ENCODE measurements at regions not wholly inside any gene's neighbourhood (a gene's known extent, or its start where the extent isn't known, plus 50 kb on each side); places are given as distances from the start of the nearest gene placed in this dataset.
"Not testable (repeated sequence)": the region's sequence is repeated elsewhere in the genome, so short reads cannot be mapped to it uniquely, and the experiment has no call there.

- no peak for DNase-seq
These were observed 1154.5 kb downstream of the AACS start for GRCh38 chr12:126219654-126220279.

- DNase-seq: no peak
These were observed 1158.8 kb downstream of the AACS start for GRCh38 chr12:126224032-126224431.

GRCh38 chr12:126228936-126229335 lies 1163.7 kb downstream of the AACS start:
- no peak for DNase-seq

DNA sequence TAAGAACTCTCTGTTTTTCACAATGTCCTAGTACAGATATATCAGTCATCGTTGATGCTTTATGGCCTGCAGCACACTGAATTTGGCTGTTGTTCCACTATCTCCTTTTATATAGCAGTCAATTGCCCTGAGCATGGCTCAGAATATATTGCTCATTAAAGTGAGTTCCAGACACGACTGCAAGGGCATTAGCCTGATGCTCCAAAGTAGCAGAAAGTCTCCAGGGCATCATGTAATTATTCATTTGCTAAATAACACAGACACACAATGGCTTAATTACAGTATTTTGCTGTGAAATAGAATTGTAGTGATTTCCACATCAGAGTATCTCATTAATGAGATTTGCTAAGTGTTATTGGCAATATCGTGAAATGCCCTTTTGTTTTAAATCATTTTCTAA lies 1167.5 kb downstream of the AACS start:
- DNase-seq: no peak

DNA sequence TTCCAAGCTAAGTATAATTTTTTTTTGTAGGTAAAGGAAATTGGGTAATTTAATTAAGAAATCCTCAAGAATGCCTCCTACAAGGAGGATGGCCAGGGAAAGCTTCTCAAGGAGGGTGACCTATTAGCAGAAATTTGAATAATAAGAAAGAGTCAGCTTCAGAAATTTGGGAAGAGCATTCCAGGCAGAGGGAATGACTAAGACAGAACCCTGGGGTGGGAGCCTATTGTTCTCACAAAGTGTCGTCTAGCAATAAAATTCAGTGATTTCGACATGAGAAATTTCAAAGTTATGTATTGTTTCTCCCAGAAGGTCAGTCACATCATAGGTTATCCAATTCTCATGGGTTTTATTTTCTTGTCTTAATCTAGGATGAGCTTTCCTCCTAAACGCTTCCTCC lies 1168.4 kb downstream of the AACS start:
- no peak for DNase-seq

DNA sequence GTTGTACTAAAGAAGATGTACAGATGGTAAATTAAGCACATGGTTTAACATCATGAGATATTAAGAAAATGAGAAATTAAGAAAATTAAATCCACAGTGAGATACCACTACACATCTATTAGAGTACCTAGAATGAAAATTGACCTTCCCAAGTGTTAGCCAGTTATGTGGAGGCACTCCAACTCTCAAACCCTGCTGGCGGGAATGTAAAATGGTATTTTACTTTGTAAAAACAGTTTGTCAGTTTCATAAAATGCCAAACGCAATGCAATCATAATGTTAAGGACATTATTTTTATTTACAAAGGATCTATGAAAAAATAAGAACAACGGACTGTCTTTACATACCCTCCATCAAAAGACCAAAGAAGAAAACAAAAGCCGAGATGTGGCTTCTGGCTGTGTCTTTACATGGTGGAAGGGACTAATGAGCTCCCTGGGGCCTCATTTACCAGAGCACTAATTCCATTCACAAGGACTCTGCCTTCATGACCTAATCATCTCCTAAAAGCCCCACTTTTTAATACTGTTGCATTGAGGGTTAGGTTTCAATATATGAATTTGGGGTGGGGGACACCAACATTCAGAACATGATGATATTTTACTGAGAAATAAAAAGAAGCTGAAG lies 1178.7 kb downstream of the AACS start:
- no peak for DNase-seq

DNA sequence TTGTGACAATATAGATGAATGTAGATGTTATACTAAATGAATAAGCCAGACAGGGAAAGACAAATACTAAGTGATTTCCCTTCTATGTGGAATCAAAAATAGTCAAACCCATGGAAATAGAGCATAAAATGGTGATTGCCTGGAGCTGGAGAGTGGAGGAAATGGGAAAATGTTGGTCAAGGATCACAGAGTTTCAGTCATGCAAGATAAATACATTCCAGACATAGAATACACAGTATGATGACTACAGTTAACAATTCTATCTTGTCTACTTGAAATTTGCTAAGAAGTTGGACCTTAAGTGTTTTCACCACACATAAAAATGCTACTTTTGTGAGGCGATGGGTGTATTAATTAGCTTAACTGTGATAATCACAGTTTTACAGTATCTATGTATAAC lies 1182.7 kb downstream of the AACS start:
- no peak for DNase-seq

GRCh38 chr12:126248871-126249403 lies 1183.7 kb downstream of the AACS start:
- DNase-seq: no peak

DNA sequence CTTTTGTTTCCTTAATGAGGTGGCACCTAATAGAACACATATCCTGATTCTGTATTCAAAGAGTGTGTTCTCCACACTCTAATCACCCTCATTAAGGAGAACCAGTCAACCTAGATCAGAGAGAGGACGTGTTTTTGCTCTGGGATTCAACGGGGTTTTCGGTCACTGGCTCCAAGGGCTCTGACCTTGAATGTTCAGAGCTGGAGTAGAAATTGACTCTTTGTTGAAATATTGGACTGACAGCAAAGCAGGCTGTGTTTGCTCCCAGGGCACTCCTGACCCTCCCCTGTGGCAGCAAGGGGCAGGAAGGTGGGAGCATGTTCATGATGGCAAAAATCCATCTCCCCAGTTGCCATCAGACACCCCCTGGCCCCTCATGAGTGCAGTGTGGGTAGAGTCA lies 1193.0 kb downstream of the AACS start:
- no peak for DNase-seq

- no peak for DNase-seq
These were observed 1197.6 kb downstream of the AACS start for GRCh38 chr12:126262829-126263228.

DNA sequence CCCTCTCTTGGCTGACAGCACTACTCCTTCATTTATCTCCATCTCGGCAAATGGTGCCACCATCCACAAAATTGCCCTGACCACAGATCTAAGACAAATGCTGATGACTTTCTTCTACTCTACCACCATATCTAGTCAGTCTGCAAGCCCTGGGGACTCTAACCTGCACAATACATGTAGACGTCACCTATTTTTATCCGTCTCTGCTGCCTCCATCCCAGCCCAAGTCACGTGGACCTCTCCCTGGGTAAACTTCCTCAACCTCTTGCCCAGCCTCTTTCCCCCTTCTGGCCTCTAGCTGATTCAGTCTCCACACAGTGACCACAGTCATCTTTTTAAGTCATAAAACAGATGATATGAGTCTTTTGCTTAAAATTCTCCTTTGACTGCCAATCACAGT lies 1203.0 kb downstream of the AACS start:
- DNase-seq: no peak

- DNase-seq: no peak
These were observed 1205.9 kb downstream of the AACS start for GRCh38 chr12:126271159-126271558.

GRCh38 chr12:126282691-126283090 lies 1217.5 kb downstream of the AACS start:
- DNase-seq: no peak

- DNase-seq: no peak
These were observed 1221.0 kb downstream of the AACS start for GRCh38 chr12:126286203-126286602.

GRCh38 chr12:126290456-126290855 lies 1225.2 kb downstream of the AACS start:
- no peak for DNase-seq

DNA sequence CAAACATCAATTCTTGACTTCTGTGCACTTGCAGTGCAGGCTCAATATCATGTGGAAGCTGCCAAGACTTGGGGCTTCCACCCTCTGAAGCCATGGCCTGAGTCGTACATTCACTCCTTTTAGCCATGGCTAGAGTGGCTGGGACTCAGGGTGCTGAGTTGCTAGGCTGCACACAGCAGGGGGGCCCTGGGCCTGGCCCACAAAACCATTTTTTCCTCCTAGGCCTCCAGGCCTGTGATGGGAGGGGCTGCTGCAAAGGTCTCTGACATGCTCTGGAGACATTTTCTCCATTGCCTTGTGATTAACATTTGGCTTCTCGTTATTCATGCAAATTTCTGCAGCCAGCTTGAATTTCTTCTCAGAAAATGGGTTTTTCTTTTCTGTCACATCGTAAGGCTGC lies 1226.8 kb downstream of the AACS start:
- not testable (repeated sequence) for DNase-seq

DNA sequence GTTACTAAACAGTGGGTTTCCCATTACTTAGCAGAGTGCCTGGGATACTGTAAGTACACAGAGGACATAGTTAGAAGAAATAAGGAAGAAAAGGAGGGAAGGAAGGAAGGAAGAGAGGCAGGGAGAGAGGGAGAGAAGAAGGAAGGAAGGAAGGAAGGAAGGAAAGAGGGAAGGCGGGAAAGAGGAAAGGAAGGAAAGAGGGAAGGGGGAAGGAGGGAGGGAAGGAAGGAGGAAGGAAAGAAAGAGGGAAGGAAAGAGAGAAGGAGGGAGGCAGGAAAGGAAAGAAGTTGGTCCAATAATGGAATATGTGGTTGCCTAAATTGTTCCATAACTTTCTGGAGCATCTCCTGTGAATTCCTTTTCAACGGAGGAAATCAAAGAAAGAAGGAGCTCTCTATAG lies 1230.4 kb downstream of the AACS start:
- DNase-seq: no peak

- DNase-seq: no peak
These were observed 1244.0 kb downstream of the AACS start for GRCh38 chr12:126309278-126309677.

DNA sequence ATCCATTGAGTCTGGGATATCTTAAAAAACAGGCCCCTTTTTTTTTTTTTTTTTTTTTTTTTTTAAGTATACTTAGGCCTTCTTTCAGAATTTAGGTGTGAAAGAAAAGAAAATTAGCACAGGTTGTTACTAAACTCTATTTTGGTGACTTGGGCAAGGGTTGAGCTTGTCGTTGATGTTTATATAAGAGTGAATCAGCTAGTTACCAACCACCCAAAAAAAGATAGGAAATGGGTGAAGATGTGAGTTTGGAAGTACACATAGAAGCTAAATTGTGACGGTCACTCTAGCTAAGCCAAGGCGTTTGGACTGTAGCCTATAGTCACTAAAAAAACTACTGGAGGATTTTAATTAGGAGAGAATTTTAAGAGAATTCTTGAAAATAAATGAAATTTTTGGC lies 1247.2 kb downstream of the AACS start:
- no peak for DNase-seq

- DNase-seq: no peak
These were observed 1251.2 kb downstream of the AACS start for GRCh38 chr12:126316411-126316810.

DNA sequence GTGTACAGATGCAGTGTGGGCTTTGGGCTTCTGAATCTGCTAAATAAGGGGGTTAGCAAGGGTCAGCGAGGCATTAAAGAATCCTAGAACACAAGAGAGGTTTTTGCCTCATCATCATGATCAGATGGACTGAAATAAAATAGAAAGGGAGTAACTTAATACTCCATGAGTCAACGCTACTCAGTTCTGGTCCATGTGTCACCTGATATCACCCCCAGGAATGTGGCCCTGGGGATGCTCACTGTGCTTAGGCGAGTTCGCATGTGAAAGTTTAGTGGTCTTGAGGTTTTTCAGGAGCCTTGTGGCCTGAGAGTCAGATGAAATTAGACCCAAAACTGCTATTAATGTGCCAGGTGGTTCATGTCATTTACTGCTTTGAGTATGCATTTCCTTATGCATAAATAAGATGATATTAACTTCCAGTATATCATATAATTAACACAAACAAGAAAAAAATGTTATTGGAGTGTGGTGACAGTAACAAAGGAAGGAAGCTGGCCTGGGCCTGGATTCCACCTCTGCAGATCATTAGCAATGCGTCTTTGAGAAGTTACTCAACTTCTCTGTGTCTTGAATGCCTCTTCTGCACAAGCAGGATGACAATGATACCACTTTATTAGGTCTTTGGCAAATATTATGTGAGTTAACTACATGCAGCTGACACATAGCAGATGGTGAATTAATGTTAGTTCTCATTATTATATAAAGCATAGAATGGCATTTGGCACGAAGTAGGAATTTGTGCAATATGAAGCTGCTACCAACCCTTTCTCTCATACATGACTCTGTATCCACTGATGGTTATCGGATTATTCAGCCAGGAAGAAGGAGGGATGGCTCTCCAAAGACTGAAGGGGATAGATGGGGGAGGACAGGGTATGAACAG lies 1272.6 kb downstream of the AACS start:
- DNase-seq: no peak

GRCh38 chr12:126342866-126343265 lies 1277.6 kb downstream of the AACS start:
- no peak for DNase-seq

DNA sequence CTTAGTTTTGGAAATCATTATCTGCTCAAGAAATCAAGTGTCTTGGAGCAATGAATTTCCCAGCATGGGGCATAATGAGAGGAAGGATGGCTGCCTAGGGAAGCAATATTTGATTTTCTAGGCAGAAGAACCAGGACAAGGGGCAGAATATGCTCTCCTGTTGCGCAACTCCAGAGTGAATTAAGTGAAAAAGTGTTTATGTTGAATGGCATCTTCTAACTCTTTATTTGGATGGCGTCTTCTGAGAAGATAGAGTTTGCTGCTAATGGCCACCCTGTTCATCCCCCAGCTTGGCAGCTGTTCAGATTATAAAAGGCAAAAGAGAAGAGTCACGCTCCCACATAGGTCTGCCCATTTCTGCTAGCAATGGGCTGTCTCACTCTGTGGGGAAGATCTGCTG lies 1278.1 kb downstream of the AACS start:
- no peak for DNase-seq

DNA sequence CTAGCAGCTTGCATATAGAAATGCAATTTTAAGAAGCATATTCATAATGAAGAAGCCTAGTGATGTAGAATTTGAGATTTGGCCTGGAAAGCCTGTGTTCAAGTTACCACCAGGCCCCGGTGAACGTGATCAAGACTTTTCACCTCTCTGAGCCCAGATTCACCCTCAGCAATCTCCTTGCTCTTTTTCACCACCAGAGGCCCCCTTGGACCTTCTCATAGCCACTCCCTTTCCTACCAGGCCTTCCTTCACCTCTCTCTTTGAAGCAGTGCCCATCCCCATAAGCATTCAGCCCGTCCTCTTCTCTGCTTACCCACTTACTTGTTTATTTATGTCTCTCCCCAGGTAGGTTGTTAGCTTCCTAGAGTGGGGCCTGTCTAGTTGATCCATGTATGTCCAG lies 1280.9 kb downstream of the AACS start:
- no peak for DNase-seq
